HUES6 (cell line): ENCODE measurements at regions not wholly inside any gene's neighbourhood (a gene's known extent, or its start where the extent isn't known, plus 50 kb on each side); places are given as distances from the start of the nearest gene placed in this dataset.

Experiments
- H3K27ac ChIP-seq: 2 replicates; pipeline ENCODE4 v1.7.0; 2013; ENCODE audit warnings: low read depth, mild to moderate bottlenecking, low read length, inconsistent platforms
- H3K27me3 ChIP-seq: 2 replicates; pipeline ENCODE4 v1.6.1; 2013; ENCODE audit warnings: low read length; ENCODE audit not compliant: control insufficient read depth, insufficient read depth
- H3K36me3 ChIP-seq: 2 replicates; pipeline ENCODE4 v1.6.1; 2013; ENCODE audit warnings: low read length; ENCODE audit not compliant: control insufficient read depth, insufficient read depth
- H3K4me1 ChIP-seq: 2 replicates; pipeline ENCODE4 v1.6.1; 2013; ENCODE audit warnings: low read length; ENCODE audit not compliant: control insufficient read depth, insufficient read depth
- H3K4me3 ChIP-seq: 2 replicates; pipeline ENCODE4 v1.5.1; 2013; ENCODE audit warnings: low read depth, low read length
- H3K9ac ChIP-seq: one replicate; pipeline ENCODE4 v1.6.1; 2013; ENCODE audit warnings: mild to moderate bottlenecking, low read length
- H3K9me3 ChIP-seq: 2 replicates; pipeline ENCODE4 v1.6.1; 2013; ENCODE audit warnings: low read depth, low read length; ENCODE audit not compliant: control insufficient read depth, insufficient read depth

GRCh38 chrX:10064736-10065135 is 92.0 kb upstream of the CLCN4 start:
- H3K4me3 ChIP-seq, result no peak overlapping the region
- H3K9ac ChIP-seq, result no peak overlapping the region
- H3K4me1 ChIP-seq, result peaks cover 13% of the 10 kb centered on the region
- no peak overlapping the region for H3K27ac ChIP-seq
- H3K27me3 ChIP-seq, result no peaks in the 10 kb centered on the region
- H3K36me3 ChIP-seq, result peaks cover 14% of the 10 kb centered on the region
- no peaks in the 10 kb centered on the region for H3K9me3 ChIP-seq

GRCh38 chrX:10070714-10071436 is 85.9 kb upstream of the CLCN4 start:
- Histone ChIP-seq H3K9ac (no peak overlapping the region), H3K27me3 (no peaks in the 10 kb centered on the region), H3K27ac (no peak overlapping the region), H3K4me1 (no peaks in the 10 kb centered on the region), H3K4me3 (no peak overlapping the region), H3K36me3 (peaks cover 24% of the 10 kb centered on the region), H3K9me3 (no peaks in the 10 kb centered on the region)

- Histone ChIP-seq H3K36me3 (peaks cover 24% of the 10 kb centered on the region), H3K27ac (no peak overlapping the region), H3K9ac (no peak overlapping the region)
These were observed 85.2 kb upstream of the CLCN4 start for GRCh38 chrX:10071451-10072144.

GRCh38 chrX:10072786-10073568 is 83.8 kb upstream of the CLCN4 start:
- Histone ChIP-seq H3K27me3 (no peaks in the 10 kb centered on the region), H3K4me1 (no peaks in the 10 kb centered on the region), H3K36me3 (peaks cover 17% of the 10 kb centered on the region), H3K9ac (no peak overlapping the region), H3K9me3 (no peaks in the 10 kb centered on the region), H3K4me3 (no peak overlapping the region), H3K27ac (no peak overlapping the region)

More at GRCh38 chrX:10071451-10072144, 85.2 kb upstream of the CLCN4 start:
- H3K4me3 ChIP-seq, result no peak overlapping the region
- no peaks in the 10 kb centered on the region for H3K9me3 ChIP-seq
- H3K27me3 ChIP-seq, result no peaks in the 10 kb centered on the region
- H3K4me1 ChIP-seq, result no peaks in the 10 kb centered on the region

GRCh38 chrX:10073671-10074070 is 83.1 kb upstream of the CLCN4 start:
- Histone ChIP-seq H3K9ac (no peak overlapping the region), H3K27me3 (no peaks in the 10 kb centered on the region), H3K9me3 (no peaks in the 10 kb centered on the region), H3K4me1 (peaks cover under 1% of the 10 kb centered on the region; the same call in 1 of the 2 replicates), H3K27ac (no peak overlapping the region), H3K36me3 (peaks cover 11% of the 10 kb centered on the region), H3K4me3 (no peak overlapping the region)

GRCh38 chrX:10074241-10074941 is 82.4 kb upstream of the CLCN4 start:
- H3K27me3 ChIP-seq, result no peaks in the 10 kb centered on the region
- H3K36me3 ChIP-seq, result peaks cover 14% of the 10 kb centered on the region
- no peak overlapping the region for H3K4me3 ChIP-seq
- H3K9ac ChIP-seq, result no peak overlapping the region
- H3K27ac ChIP-seq, result no peak overlapping the region
- H3K4me1 ChIP-seq, result peaks cover 7% of the 10 kb centered on the region; the same call in 1 of the 2 replicates
- H3K9me3 ChIP-seq, result no peaks in the 10 kb centered on the region

GRCh38 chrX:10076765-10077164 is 80.0 kb upstream of the CLCN4 start:
- Histone ChIP-seq H3K36me3 (peaks cover 13% of the 10 kb centered on the region), H3K9me3 (no peaks in the 10 kb centered on the region), H3K4me3 (no peak overlapping the region), H3K27ac (no peak overlapping the region), H3K9ac (no peak overlapping the region), H3K4me1 (peaks cover 12% of the 10 kb centered on the region; the same call in 1 of the 2 replicates), H3K27me3 (no peaks in the 10 kb centered on the region)

- Histone ChIP-seq H3K36me3 (peaks cover 13% of the 10 kb centered on the region), H3K27ac (no peak overlapping the region), H3K9ac (no peak overlapping the region), H3K4me1 (peaks cover 17% of the 10 kb centered on the region; the same call in 1 of the 2 replicates), H3K27me3 (no peaks in the 10 kb centered on the region), H3K9me3 (no peaks in the 10 kb centered on the region), H3K4me3 (no peak overlapping the region)
These were observed 79.2 kb upstream of the CLCN4 start for GRCh38 chrX:10077425-10078188.

- no peak overlapping the region for H3K4me3 ChIP-seq
- H3K9ac ChIP-seq, result no peak overlapping the region
- H3K4me1 ChIP-seq, result peaks cover 22% of the 10 kb centered on the region
- H3K27ac ChIP-seq, result no peak overlapping the region
- H3K27me3 ChIP-seq, result no peaks in the 10 kb centered on the region
- H3K9me3 ChIP-seq, result no peaks in the 10 kb centered on the region
- peaks cover 13% of the 10 kb centered on the region for H3K36me3 ChIP-seq
These were observed 78.5 kb upstream of the CLCN4 start for GRCh38 chrX:10078266-10078665.

GRCh38 chrX:10079231-10079630 is 77.5 kb upstream of the CLCN4 start:
- Histone ChIP-seq H3K9me3 (no peaks in the 10 kb centered on the region), H3K4me1 (peaks cover 22% of the 10 kb centered on the region), H3K36me3 (peaks cover 13% of the 10 kb centered on the region), H3K9ac (no peak overlapping the region), H3K27me3 (no peaks in the 10 kb centered on the region), H3K4me3 (no peak overlapping the region), H3K27ac (no peak overlapping the region)
